ENCODE measurements at regions not wholly inside any gene's neighbourhood (a gene's known extent, or its start where the extent isn't known, plus 50 kb on each side); places are given as distances from the start of the nearest gene placed in this dataset.

- no peak for DNase-seq
Measured at GRCh38 chr17:79468183-79468944, 142.5 kb downstream of the RBFOX3 start.

DNA sequence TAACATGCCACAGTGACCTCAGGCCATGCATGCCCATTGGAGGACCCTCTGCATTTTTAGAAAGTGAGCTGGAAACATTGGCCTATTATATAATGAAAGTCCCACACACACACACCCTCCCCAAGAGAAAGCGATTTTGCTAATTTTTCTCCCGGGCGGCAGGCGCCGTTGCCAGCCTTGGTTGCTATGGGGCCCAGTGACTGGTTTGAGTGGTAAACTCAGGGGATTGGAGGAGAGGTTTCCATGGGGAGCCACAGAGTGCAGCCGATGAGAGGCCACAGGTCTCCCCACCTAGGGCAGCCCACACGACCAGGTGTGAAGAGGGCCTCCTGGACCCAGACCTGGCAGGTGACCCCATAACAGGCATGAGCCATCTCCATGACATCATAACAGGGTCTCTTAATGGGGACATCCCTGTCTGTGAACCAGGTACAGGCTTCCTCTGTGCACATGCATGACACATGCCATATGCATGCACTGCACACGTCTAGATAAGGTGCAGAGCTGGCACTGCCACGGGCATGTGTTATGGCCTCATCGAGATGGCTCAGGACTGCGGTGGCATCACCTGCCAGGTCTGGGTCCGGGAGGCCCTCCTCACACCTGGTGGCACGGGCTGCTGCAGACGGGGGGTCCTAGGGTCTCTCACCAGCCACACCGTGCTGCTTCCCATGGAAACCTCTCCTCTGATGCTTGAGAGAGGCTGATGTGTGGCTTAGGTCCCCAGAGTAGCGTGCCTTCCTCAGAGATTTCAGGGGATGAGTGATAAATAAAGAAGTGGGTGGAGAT lies 144.1 kb downstream of the RBFOX3 start:
- DNase-seq: no peak

DNA sequence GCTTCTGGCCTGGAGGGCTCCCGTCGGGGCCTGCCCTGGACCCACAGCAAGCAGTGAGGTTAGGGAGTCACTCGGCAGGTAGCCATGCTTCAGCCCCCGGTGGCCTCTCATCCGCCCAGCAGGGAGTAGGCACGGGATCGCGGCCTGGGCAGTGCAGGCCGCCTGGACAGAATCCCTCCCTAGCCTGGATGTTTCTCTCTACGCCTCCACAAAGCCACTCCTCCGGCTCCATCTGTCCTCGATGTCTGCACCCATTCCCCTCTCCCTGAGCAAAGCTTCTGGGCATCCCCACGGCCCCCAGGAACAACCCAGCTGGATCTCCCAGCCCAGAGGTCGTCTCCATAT lies 145.2 kb downstream of the RBFOX3 start:
- no peak for DNase-seq

DNA sequence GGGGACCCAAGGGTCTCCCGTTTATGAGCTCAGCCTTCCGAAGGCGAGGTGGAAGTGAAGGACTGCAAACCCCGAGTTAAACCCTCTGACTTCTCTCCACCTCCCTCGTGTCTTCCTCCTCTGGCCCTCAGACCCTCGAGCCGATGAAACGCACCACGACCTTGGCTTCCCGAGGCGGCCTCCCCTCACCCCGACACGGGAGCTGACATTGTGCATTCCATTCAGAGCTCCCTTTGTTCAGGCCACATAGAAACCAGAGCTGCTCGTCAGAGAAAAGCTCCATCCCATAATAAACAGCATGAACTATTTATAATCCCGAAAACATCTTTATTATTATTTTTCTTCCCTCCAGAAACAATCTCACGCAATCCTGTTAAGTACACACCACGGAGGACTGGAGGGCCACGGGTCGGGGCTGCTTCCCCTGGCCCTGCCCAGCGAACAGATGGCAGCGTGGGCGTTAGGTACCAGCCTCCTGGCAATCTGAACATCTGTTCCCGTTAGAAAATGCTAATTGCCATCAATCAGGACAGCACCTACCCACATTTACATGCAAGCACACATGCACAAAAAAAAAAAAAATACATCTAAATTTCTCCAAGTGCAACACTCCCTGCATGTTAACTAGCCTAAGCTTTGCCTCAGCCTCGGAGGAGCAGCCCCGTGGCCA lies 145.7 kb downstream of the RBFOX3 start:
- no peak for DNase-seq

- no peak for DNase-seq
Measured at GRCh38 chr17:79464318-79465010, 146.4 kb downstream of the RBFOX3 start.

DNA sequence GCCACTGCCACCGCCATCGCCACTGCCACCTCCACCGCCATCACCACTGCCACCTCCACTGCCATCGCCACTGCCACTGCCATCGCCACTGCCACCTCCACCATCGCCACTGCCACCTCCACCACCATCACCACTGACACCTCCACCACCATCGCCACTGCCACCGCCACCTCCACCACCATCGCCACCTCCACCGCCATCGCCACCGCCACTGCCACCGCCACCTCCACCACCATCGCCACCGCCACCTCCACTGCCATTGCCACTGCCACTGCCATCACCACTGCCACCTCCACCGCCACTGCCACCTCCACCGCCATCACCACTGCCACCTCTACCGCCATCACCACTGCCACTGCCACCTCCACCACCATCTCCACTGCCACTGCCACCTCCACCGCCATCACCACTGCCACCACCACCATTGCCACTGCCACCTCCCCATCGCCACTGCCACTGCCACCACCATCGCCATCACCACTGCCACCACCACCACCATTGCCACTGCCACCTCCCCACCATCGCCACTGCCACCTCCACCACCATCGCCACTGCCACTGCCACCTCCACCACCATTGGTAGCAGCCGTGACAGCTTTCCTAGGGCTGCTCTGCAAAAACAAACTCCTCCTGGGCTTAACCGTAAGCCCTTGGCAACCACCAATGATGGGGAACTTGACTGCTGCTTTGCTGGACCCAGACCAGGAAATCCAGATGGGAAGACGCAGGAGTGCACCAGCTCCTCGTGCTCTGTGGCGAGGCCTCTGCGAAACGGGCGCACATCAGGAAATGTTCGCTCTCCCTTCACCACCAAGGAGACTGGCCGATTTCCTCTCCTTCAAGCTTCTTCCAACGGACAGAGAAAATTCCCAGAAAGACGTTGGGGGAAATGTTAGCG lies 147.2 kb downstream of the RBFOX3 start:
- DNase-seq: no peak

- DNase-seq: no peak
Measured at GRCh38 chr17:79461041-79461440, 149.8 kb downstream of the RBFOX3 start.

DNA sequence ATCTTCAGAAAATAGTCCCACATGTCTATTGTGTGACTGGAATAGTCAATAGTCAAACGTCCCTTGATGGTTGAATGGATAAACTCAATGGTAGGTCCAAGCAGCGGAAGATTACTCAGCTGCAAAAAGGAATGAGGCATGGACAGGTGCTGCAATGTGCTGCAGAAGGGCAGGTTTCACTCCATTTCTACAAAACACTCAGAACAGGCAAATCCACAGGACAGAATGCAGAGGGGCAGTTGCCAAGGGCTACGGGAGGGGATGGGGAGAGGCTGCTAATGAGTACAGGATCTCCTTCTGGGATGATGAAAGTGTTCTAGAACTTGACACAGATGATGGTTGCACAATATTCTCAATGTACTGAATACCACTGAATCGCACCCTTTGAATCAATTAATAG lies 151.0 kb downstream of the RBFOX3 start:
- DNase-seq: no peak

GRCh38 chr17:79459003-79459655 lies 151.7 kb downstream of the RBFOX3 start:
- DNase-seq: no peak

DNA sequence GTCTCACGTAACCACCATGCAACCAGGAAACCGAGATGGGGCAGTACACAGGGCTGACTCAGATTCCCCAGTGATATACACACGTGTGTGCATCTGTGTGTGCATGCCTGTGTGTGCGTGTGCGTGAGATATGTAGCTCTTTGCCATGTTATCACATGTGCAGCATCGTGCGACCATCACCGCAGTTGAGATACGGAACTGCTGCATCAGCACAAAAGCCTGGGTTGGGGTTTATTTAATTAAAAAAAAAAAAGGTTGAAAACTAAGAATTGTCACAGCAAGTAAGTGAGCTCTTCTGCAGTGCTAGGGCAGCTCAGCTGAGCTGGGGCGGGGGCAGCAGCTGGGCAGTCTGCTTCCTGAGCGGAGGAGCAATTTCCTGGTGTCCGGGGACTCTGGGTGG lies 152.5 kb downstream of the RBFOX3 start:
- no peak for DNase-seq

- DNase-seq: no peak
Measured at GRCh38 chr17:79457889-79458288, 153.0 kb downstream of the RBFOX3 start.

- DNase-seq: no peak
Measured at GRCh38 chr17:79457376-79457775, 153.5 kb downstream of the RBFOX3 start.

GRCh38 chr17:79455636-79456035 lies 155.2 kb downstream of the RBFOX3 start:
- DNase-seq: no peak

GRCh38 chr17:79454826-79455225 lies 156.0 kb downstream of the RBFOX3 start:
- no peak for DNase-seq

GRCh38 chr17:79453481-79453880 lies 157.4 kb downstream of the RBFOX3 start:
- no peak for DNase-seq

- DNase-seq: no peak
Measured at GRCh38 chr17:79452706-79453105, 158.1 kb downstream of the RBFOX3 start.

- DNase-seq: no peak
Measured at GRCh38 chr17:79451167-79451566, 159.7 kb downstream of the RBFOX3 start.

DNA sequence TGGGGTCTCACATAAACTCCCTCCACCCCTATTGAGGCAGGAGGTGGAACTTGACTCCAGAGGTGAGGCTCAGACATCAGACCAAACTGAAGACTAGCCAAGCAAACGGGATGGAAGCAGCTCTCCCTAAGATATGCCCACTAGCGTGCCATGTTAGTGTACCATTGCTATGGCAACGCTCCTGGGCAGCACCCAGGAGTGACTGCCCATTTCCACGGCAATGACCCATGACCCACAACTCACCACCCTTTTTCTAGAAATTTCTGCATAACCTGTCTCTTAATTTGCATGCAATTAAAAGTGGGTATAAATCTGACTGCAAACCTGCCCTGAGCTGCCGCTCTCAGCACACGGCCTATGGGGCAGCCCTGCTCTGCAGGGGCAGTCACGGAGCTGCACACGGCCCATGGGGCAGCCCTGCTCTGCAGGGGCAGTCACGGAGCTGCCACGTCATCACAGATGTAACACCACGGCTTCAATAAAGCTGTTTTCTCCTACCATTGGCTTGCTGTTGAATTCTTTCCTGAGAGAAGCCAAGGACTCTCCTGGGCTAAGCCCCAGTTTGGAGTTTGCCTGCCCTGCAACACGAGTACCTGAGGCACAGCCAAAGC lies 164.3 kb downstream of the RBFOX3 start:
- DNase-seq: no peak

GRCh38 chr17:79444198-79444597 lies 166.7 kb downstream of the RBFOX3 start:
- no peak for DNase-seq

DNA sequence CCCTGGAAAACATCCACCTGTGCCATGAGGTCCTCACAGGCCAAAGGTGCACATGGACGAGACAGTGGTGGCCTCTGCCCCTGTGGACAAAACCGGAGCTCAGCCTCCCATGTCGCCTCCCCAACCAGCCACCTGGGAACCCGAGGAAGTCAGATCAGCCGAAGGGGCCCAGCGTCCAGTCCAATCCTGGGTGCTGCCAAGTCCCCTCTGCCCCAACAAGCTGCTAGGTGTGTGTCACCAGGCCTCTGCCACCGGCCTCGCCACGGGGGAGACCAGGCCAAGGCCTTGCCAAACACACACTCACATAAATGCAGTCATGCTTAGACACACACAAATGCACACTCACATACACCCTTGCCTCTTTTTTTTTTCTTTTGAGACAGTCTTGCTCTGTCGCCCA lies 167.8 kb downstream of the RBFOX3 start:
- DNase-seq: no peak

All from activated CD4-positive, alpha-beta T cell treated with anti-CD3 and anti-CD28 coated beads for 4 hours (primary cell).